Osteocyte (in vitro differentiated cells): ENCODE measurements at regions not wholly inside any gene's neighbourhood (a gene's known extent, or its start where the extent isn't known, plus 50 kb on each side); places are given as distances from the start of the nearest gene placed in this dataset.

ENCODE experiments used
- DNase-seq: peaks from one replicate; pipeline ENCODE4 v3.0.0; 2021; ENCODE audit warnings: mixed read lengths; ENCODE audit not compliant: unreplicated experiment; ENCODE audit errors: extremely low spot score
- H3K27ac Mint-ChIP-seq: one replicate; pipeline ENCODE4 v1.8.0; 2021; ENCODE audit warnings: mild to moderate bottlenecking, mixed read lengths; ENCODE audit not compliant: unreplicated experiment
- H3K27me3 Mint-ChIP-seq: one replicate; pipeline ENCODE4 v1.8.0; 2021; ENCODE audit warnings: mixed read lengths; ENCODE audit not compliant: unreplicated experiment
- H3K36me3 Mint-ChIP-seq: one replicate; pipeline ENCODE4 v1.8.0; 2021; ENCODE audit warnings: mixed read lengths; ENCODE audit not compliant: unreplicated experiment
- H3K4me1 Mint-ChIP-seq: one replicate; pipeline ENCODE4 v1.8.0; 2021; ENCODE audit warnings: mixed read lengths; ENCODE audit not compliant: unreplicated experiment
- H3K4me3 Mint-ChIP-seq: one replicate; pipeline ENCODE4 v1.8.0; 2021; ENCODE audit warnings: mild to moderate bottlenecking, moderate library complexity, mixed read lengths; ENCODE audit not compliant: unreplicated experiment
- H3K9me3 Mint-ChIP-seq: one replicate; pipeline ENCODE4 v1.8.0; 2021; ENCODE audit warnings: mixed read lengths; ENCODE audit not compliant: unreplicated experiment
- TF ChIP-seq, protein P1 (sequence below): fragments of 200-600 bp; sonication (generic); IDR thresholded peaks from 2 replicates; pipeline ENCODE4 v1.5.0; 2021; ENCODE audit warnings: antibody characterized with exemption, mild to moderate bottlenecking, moderate library complexity

- Mint-ChIP-seq H3K4me1 (peaks cover 64% of the 10 kb centered on the region), H3K27ac (no peak overlapping the region), H3K27me3 (no peaks in the 10 kb centered on the region), H3K9me3 (peaks cover 5% of the 10 kb centered on the region), H3K36me3 (no peaks in the 10 kb centered on the region), H3K4me3 (no peak overlapping the region)
- TF ChIP-seq, protein P1, sequence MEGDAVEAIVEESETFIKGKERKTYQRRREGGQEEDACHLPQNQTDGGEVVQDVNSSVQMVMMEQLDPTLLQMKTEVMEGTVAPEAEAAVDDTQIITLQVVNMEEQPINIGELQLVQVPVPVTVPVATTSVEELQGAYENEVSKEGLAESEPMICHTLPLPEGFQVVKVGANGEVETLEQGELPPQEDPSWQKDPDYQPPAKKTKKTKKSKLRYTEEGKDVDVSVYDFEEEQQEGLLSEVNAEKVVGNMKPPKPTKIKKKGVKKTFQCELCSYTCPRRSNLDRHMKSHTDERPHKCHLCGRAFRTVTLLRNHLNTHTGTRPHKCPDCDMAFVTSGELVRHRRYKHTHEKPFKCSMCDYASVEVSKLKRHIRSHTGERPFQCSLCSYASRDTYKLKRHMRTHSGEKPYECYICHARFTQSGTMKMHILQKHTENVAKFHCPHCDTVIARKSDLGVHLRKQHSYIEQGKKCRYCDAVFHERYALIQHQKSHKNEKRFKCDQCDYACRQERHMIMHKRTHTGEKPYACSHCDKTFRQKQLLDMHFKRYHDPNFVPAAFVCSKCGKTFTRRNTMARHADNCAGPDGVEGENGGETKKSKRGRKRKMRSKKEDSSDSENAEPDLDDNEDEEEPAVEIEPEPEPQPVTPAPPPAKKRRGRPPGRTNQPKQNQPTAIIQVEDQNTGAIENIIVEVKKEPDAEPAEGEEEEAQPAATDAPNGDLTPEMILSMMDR: no peak
- no peak for DNase-seq
These were observed 222.1 kb downstream of the C12orf50 start for GRCh38 chr12:87807086-87807485.

DNA sequence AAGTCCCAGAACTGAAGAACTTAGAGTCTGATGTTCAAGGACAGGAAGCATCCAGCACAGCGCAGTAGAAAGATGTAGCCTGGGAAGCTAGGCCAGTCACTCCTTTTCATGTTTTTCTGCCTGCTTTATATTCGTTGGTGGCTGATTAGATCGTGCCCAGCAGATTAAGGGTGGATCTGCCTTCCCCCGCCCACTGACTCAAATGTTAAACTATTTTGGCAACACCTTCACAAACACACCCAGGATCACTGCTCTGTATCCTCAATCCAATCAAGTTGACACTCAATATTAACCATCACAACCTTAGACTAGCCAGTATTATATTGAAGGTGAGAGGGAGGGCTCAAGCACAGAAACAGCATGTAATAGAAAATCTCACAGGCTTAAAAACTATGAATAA lies 222.9 kb downstream of the C12orf50 start:
- no peaks in the 10 kb centered on the region for H3K36me3 Mint-ChIP-seq
- no peak overlapping the region for H3K4me3 Mint-ChIP-seq
- H3K4me1 Mint-ChIP-seq: peaks cover 70% of the 10 kb centered on the region
- peaks cover 5% of the 10 kb centered on the region for H3K9me3 Mint-ChIP-seq
- no peak overlapping the region for H3K27ac Mint-ChIP-seq
- TF ChIP-seq, protein P1: no peak
- no peaks in the 10 kb centered on the region for H3K27me3 Mint-ChIP-seq
- no peak for DNase-seq

- no peak for DNase-seq
- peaks cover 68% of the 10 kb centered on the region for H3K4me1 Mint-ChIP-seq
- TF ChIP-seq, protein P1: no peak
- no peaks in the 10 kb centered on the region for H3K36me3 Mint-ChIP-seq
- no peak overlapping the region for H3K4me3 Mint-ChIP-seq
- no peaks in the 10 kb centered on the region for H3K27me3 Mint-ChIP-seq
- no peak overlapping the region for H3K27ac Mint-ChIP-seq
- peaks cover 5% of the 10 kb centered on the region for H3K9me3 Mint-ChIP-seq
These were observed 224.8 kb downstream of the C12orf50 start for GRCh38 chr12:87804386-87804785.

- no peaks in the 10 kb centered on the region for H3K36me3 Mint-ChIP-seq
- peaks cover 65% of the 10 kb centered on the region for H3K4me1 Mint-ChIP-seq
- peaks cover 5% of the 10 kb centered on the region for H3K9me3 Mint-ChIP-seq
- peak overlapping the region; percentile 70 for H3K27ac Mint-ChIP-seq
- no peak overlapping the region for H3K4me3 Mint-ChIP-seq
- no peak for DNase-seq
- TF ChIP-seq, protein P1: no peak
- H3K27me3 Mint-ChIP-seq: no peaks in the 10 kb centered on the region
These were observed 226.5 kb downstream of the C12orf50 start for GRCh38 chr12:87802721-87803011.

GRCh38 chr12:87801860-87802720 lies 227.1 kb downstream of the C12orf50 start:
- DNase-seq: no peak
- Mint-ChIP-seq H3K27me3 (no peaks in the 10 kb centered on the region), H3K36me3 (no peaks in the 10 kb centered on the region)

More at GRCh38 chr12:87801860-87802720, 227.1 kb downstream of the C12orf50 start:
- peaks cover 67% of the 10 kb centered on the region for H3K4me1 Mint-ChIP-seq
- H3K9me3 Mint-ChIP-seq: peaks cover 5% of the 10 kb centered on the region
- H3K27ac Mint-ChIP-seq: peak overlapping the region; percentile 70
- TF ChIP-seq, protein P1: no peak
- H3K4me3 Mint-ChIP-seq: peak overlapping the region; percentile 0
